Heart left ventricle (tissue), 16 donors: ENCODE measurements at regions not wholly inside any gene's neighbourhood (a gene's known extent, or its start where the extent isn't known, plus 50 kb on each side); places are given as distances from the start of the nearest gene placed in this dataset.

ENCODE experiments used
- ATAC-seq, 4 donors: fragments of 200-7000 bp; cut with Tn5 transposase; one replicate each; pipeline ENCODE4 v1.9.1; 2020 to 2022; ENCODE audit warnings: moderate library complexity in 4 of 4, mild to moderate bottlenecking in 3 of 4, moderate number of reproducible peaks in 1 of 4
- DNase-seq, 5 donors: peaks; one replicate each; pipeline ENCODE4 v3.0.0-alpha.2; 2020
- H3K27ac ChIP-seq, 12 donors: fragments of 200-600 bp; sonication (generic) in 4 of 12; one replicate each; pipeline versions ENCODE4 v1.5.0 to v1.8.0; 2016 to 2022; ENCODE audit warnings: mild to moderate bottlenecking in 2 of 12
- H3K27me3 ChIP-seq, 9 donors: fragments of 200-600 bp; sonication (generic) in 2 of 9; one replicate each; pipeline versions ENCODE4 v1.5.1 to v1.8.0; 2016 to 2022; ENCODE audit warnings: mild to moderate bottlenecking in 3 of 9
- H3K36me3 ChIP-seq, 9 donors: fragments of 200-600 bp; sonication (generic) in 2 of 9; one replicate each; pipeline versions ENCODE4 v1.5.0 to v1.8.0; 2018 to 2022; ENCODE audit warnings: mild to moderate bottlenecking in 2 of 9
- H3K4me1 ChIP-seq, 12 donors: fragments of 200-600 bp; sonication (generic) in 4 of 12; one replicate each; pipeline versions ENCODE4 v1.5.0 to v1.8.0; 2016 to 2022; ENCODE audit warnings: mild to moderate bottlenecking in 3 of 12
- H3K4me3 ChIP-seq, 12 donors: fragments of 200-600 bp; sonication (generic) in 4 of 12; one replicate each; pipeline versions ENCODE4 v1.5.0 to v1.8.0; 2017 to 2022; ENCODE audit warnings: mild to moderate bottlenecking in 9 of 12, moderate library complexity in 4 of 12
- H3K9me3 ChIP-seq, 12 donors: fragments of 200-600 bp; sonication (generic) in 4 of 12; one replicate each; pipeline versions ENCODE4 v1.5.0 to v1.8.0; 2016 to 2022; ENCODE audit warnings: mild to moderate bottlenecking in 1 of 12
- CTCF ChIP-seq, 12 donors: fragments of 200-600 bp; sonication (generic) in 4 of 12; IDR thresholded peaks; one replicate each; pipeline versions ENCODE4 v1.5.0 to v1.8.0; 2018 to 2022; ENCODE audit warnings: antibody characterized with exemption in 12 of 12, mild to moderate bottlenecking in 5 of 12
- POLR2A ChIP-seq, 2 donors: fragments of 450-650 bp; IDR thresholded peaks; one replicate each; pipeline ENCODE4 v1.6.1; 2017; ENCODE audit warnings: antibody characterized with exemption in 2 of 2, mild to moderate bottlenecking in 2 of 2, moderate library complexity in 2 of 2
- WGBS, 4 donors: extraction: QIAGEN DNeasy Blood & Tissue Kit in 2 of 4; methylation state at CpG; one replicate each; pipeline versions ENCODE4 v1.1.5 to v1.1.7; 2013 to 2018; 5-methylcytosine and 5-hydroxymethylcytosine counted together
- intact Hi-C, 10 donors: fragments of 100-400 bp; cut with DNase I; formaldehyde crosslinking; loops; one replicate each; pipeline versions ENCODE4 v1.11.1 to v1.14.2; 2022
- donor health status: ischemic (EF 13 %, LVEDD 7.1; RV severe dilation, severe dysfunction).
- donor health status: healthy with polysubstance abuse.
- donor health status: DM: no; HTN: yes; CAD: no.
- donor health status: DM: no; HTN: no; CAD: no.
- donor health status: ischemic (EF 25% LVEDD 6.9; RV normal size, moderate dysfunction).
- donor health status: ischemic (EF 25% LVEDD 5.7; RV mildly dilated, moderate dysfunction).
- donor health status: healthy.
- donor health status: DM: yes; HTN: yes; CAD: no.
- donor health status: ischemic (EF 35%, LVEDD 5.7; RV mildly dilated, moderate dysfunction).
- donor health status: nonischemic (EF 11% LVEDD 7.7; RV severe dilation, severe dysfunction).
- donor health status: DM: yes; HTN: yes; CAD: no.
- donor health status: PGD.
- donor health status: ischemic (EF 29% LVEDD 5.4; RV normal size, mild dysfunction).
- donor health status: nonischemic (EF 23%, LVEDD 6.1; RV moderate dilation, normal function).

GRCh38 chr13:82817133-82817532, 1065.1 kb downstream of the SLITRK1 start:
- Histone ChIP-seq H3K27ac (no peak overlapping the region), H3K4me3 (no peak overlapping the region), H3K9me3 (peaks cover 0 to 10% (median 0%) of the 10 kb centered on the region in 12 donors), H3K36me3 (no peaks in the 10 kb centered on the region), H3K4me1 (no peaks in the 10 kb centered on the region), H3K27me3 (no peaks in the 10 kb centered on the region)
- ATAC-seq (no peak), DNase-seq (no peak)
- 80 to 84% (median 83%) methylated on average over 3 of the region's 3 CpGs for WGBS, 4 donors
- TF ChIP-seq POLR2A (IDR thresholded peaks at IDR 0.05) (no peak), CTCF (IDR thresholded peaks at IDR 0.05) (no peak)
- intact Hi-C loops, result no loop called here

DNA sequence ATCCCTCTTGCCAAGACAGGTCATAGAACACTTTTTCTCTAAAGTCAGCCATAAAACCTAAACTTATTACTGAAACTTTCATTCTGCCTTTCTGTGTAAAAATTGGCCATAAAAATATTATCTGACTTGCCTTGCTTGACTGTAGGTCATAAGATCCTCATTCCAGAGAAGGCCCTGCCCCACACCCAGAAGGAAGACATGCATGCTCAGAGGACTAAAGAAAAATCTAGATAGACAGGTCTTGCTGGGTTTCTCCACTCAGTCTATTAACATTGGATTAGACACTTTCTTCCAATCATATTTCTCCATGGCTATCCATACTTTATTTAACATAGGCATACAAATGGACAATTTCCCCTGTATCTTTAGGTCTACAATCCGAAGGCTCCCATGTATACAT, 1066.5 kb downstream of the SLITRK1 start:
- Histone ChIP-seq H3K4me1 (no peaks in the 10 kb centered on the region), H3K9me3 (peaks cover 0 to 15% (median 0%) of the 10 kb centered on the region in 12 donors), H3K27me3 (no peaks in the 10 kb centered on the region), H3K4me3 (no peak overlapping the region), H3K36me3 (no peaks in the 10 kb centered on the region), H3K27ac (no peak overlapping the region)
- ATAC-seq (no peak), DNase-seq (no peak)
- no peak for TF ChIP-seq POLR2A (IDR thresholded peaks at IDR 0.05)
- TF ChIP-seq CTCF (IDR thresholded peaks at IDR 0.05), result no peak
- intact Hi-C loops, result no loop called here
- 58 to 67% (median 66%) methylated on average over 1 of the region's 1 CpG for WGBS, 4 donors

DNA sequence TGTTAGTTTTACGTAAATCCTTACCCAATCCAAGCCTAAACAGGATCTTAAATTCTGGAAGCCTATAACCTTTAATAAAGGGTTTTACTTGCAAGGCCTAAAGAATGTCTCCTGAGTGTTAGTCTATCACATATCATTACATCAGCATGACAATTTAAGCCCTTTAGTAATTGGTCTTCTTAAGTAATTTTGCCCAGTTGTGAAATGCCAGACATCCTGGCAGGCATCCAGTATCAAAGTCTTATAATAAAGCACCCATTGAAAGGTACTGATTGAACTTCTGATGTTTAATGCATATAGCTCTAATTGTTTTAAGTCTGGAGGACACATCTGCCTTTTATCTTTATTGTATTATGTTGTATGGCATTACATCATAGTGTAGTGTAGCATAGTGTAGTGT, 1078.9 kb downstream of the SLITRK1 start:
- H3K4me1 ChIP-seq, result no peaks in the 10 kb centered on the region
- no peak overlapping the region for H3K27ac ChIP-seq
- H3K4me3 ChIP-seq, result no peak overlapping the region
- ATAC-seq (no peak), DNase-seq (no peak)
- intact Hi-C loops, result no loop called here
- 92 to 95% (median 93%) methylated on average over 1 of the region's 1 CpG for whole genome bisulfite sequencing, 4 donors
- no peaks in the 10 kb centered on the region for H3K27me3 ChIP-seq
- TF ChIP-seq POLR2A (IDR thresholded peaks at IDR 0.05) (no peak), CTCF (IDR thresholded peaks at IDR 0.05) (no peak)
- peaks cover 0 to 18% (median 0%) of the 10 kb centered on the region in 12 donors for H3K9me3 ChIP-seq
- H3K36me3 ChIP-seq, result no peaks in the 10 kb centered on the region

- Histone ChIP-seq H3K4me3 (no peak overlapping the region), H3K27ac (no peak overlapping the region), H3K27me3 (no peaks in the 10 kb centered on the region), H3K9me3 (peaks cover 0 to 11% (median 0%) of the 10 kb centered on the region in 12 donors), H3K36me3 (no peaks in the 10 kb centered on the region), H3K4me1 (no peaks in the 10 kb centered on the region)
- 62 to 71% (median 66%) methylated on average over 3 of the region's 3 CpGs for WGBS, 4 donors
- no peak for TF ChIP-seq POLR2A (IDR thresholded peaks at IDR 0.05)
- no peak for TF ChIP-seq CTCF (IDR thresholded peaks at IDR 0.05)
- no peak for ATAC-seq
- DNase-seq, result no peak
- intact Hi-C loops, result no loop called here
Measured at GRCh38 chr13:82802528-82802927, 1079.7 kb downstream of the SLITRK1 start.
